ENCODE measurements at regions not wholly inside any gene's neighbourhood (a gene's known extent, or its start where the extent isn't known, plus 50 kb on each side); places are given as distances from the start of the nearest gene placed in this dataset.

DNA sequence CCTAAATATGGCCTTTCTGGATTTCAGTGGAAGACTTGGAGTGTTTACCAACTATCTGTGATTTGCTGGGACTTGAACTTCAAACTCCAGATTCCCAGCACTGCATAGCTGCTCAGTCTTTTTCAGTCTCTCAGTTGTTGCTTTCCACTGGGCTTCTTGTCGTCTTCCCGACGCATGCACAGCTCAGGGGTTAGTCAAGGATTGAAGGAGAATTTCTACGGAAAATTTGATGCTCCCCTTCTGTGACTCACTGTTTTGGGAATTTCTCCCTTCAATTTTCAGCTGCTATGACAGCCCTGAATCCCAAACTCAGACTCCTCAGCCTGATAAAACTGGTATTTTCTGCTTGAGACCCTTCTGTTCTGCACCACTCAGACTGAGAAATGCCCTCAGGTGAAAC, 91.7 kb downstream of the CYP26A1 start:
- TF ChIP-seq, protein P1, sequence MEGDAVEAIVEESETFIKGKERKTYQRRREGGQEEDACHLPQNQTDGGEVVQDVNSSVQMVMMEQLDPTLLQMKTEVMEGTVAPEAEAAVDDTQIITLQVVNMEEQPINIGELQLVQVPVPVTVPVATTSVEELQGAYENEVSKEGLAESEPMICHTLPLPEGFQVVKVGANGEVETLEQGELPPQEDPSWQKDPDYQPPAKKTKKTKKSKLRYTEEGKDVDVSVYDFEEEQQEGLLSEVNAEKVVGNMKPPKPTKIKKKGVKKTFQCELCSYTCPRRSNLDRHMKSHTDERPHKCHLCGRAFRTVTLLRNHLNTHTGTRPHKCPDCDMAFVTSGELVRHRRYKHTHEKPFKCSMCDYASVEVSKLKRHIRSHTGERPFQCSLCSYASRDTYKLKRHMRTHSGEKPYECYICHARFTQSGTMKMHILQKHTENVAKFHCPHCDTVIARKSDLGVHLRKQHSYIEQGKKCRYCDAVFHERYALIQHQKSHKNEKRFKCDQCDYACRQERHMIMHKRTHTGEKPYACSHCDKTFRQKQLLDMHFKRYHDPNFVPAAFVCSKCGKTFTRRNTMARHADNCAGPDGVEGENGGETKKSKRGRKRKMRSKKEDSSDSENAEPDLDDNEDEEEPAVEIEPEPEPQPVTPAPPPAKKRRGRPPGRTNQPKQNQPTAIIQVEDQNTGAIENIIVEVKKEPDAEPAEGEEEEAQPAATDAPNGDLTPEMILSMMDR (IDR thresholded peaks at IDR 0.05; ENCODE audit: low read length), result no peak
- no peak for TF ChIP-seq EZH2 (IDR thresholded peaks at IDR 0.05; ENCODE audit: borderline replicate concordance, low read length)

All from OCI-LY1 (cell line).